ENCODE measurements at regions not wholly inside any gene's neighbourhood (a gene's known extent, or its start where the extent isn't known, plus 50 kb on each side); places are given as distances from the start of the nearest gene placed in this dataset.

- no peak overlapping the region for H3K27ac Mint-ChIP-seq
- H3K36me3 Mint-ChIP-seq, result no peaks in the 10 kb centered on the region
- no peaks in the 10 kb centered on the region for H3K9me3 Mint-ChIP-seq (ENCODE audit: low read depth)
- no peak overlapping the region for H3K4me3 Mint-ChIP-seq
- peaks cover 6% of the 10 kb centered on the region for H3K27me3 Mint-ChIP-seq
- no peak for ATAC-seq
- CTCF ChIA-PET, result no interaction called here
- H3K4me1 Mint-ChIP-seq, result no peaks in the 10 kb centered on the region
- no peak for DNase-seq
These were observed 355.1 kb upstream of the DAB2 start for GRCh38 chr5:39779831-39780230.

GRCh38 chr5:39775797-39776365, 351.1 kb upstream of the DAB2 start:
- no peak overlapping the region for H3K4me3 Mint-ChIP-seq
- H3K36me3 Mint-ChIP-seq, result no peaks in the 10 kb centered on the region
- CTCF ChIA-PET, result no interaction called here
- H3K27ac Mint-ChIP-seq, result no peak overlapping the region
- no peaks in the 10 kb centered on the region for H3K9me3 Mint-ChIP-seq (ENCODE audit: low read depth)
- peaks cover 6% of the 10 kb centered on the region for H3K27me3 Mint-ChIP-seq
- DNase-seq, result no peak
- H3K4me1 Mint-ChIP-seq, result no peaks in the 10 kb centered on the region
- ATAC-seq, result no peak

- CTCF ChIA-PET, result no interaction called here
- no peak for DNase-seq
- Mint-ChIP-seq H3K9me3 (ENCODE audit: low read depth) (no peaks in the 10 kb centered on the region), H3K27ac (no peak overlapping the region), H3K27me3 (peaks cover 6% of the 10 kb centered on the region), H3K4me1 (no peaks in the 10 kb centered on the region), H3K36me3 (no peaks in the 10 kb centered on the region), H3K4me3 (no peak overlapping the region)
- no peak for ATAC-seq
These were observed 350.5 kb upstream of the DAB2 start for GRCh38 chr5:39775086-39775796.

GRCh38 chr5:39774605-39775004, 349.8 kb upstream of the DAB2 start:
- H3K4me3 Mint-ChIP-seq, result no peak overlapping the region
- peaks cover 6% of the 10 kb centered on the region for H3K27me3 Mint-ChIP-seq
- no peak overlapping the region for H3K27ac Mint-ChIP-seq
- no peak for ATAC-seq
- H3K9me3 Mint-ChIP-seq (ENCODE audit: low read depth), result no peaks in the 10 kb centered on the region
- CTCF ChIA-PET, result no interaction called here
- DNase-seq, result no peak
- no peaks in the 10 kb centered on the region for H3K36me3 Mint-ChIP-seq
- H3K4me1 Mint-ChIP-seq, result no peaks in the 10 kb centered on the region

GRCh38 chr5:39772307-39772706, 347.5 kb upstream of the DAB2 start:
- Mint-ChIP-seq H3K36me3 (no peaks in the 10 kb centered on the region), H3K9me3 (ENCODE audit: low read depth) (no peaks in the 10 kb centered on the region), H3K27me3 (no peaks in the 10 kb centered on the region), H3K4me3 (no peak overlapping the region), H3K27ac (no peak overlapping the region), H3K4me1 (no peaks in the 10 kb centered on the region)
- no peak for DNase-seq
- no peak for ATAC-seq
- CTCF ChIA-PET, result no interaction called here

- CTCF ChIA-PET, result no interaction called here
- Mint-ChIP-seq H3K27ac (no peak overlapping the region), H3K4me1 (no peaks in the 10 kb centered on the region), H3K4me3 (no peak overlapping the region), H3K36me3 (no peaks in the 10 kb centered on the region), H3K27me3 (peaks cover 3% of the 10 kb centered on the region), H3K9me3 (ENCODE audit: low read depth) (no peaks in the 10 kb centered on the region)
- ATAC-seq, result no peak
- DNase-seq, result no peak
These were observed 343.1 kb upstream of the DAB2 start for GRCh38 chr5:39767916-39768315.

GRCh38 chr5:39765366-39765765, 340.6 kb upstream of the DAB2 start:
- Mint-ChIP-seq H3K4me3 (no peak overlapping the region), H3K27ac (no peak overlapping the region), H3K9me3 (ENCODE audit: low read depth) (no peaks in the 10 kb centered on the region), H3K27me3 (peaks cover 3% of the 10 kb centered on the region), H3K4me1 (no peaks in the 10 kb centered on the region), H3K36me3 (no peaks in the 10 kb centered on the region)
- ATAC-seq, result no peak
- no peak for DNase-seq
- CTCF ChIA-PET, result no interaction called here

GRCh38 chr5:39762761-39763160, 338.0 kb upstream of the DAB2 start:
- peaks cover 3% of the 10 kb centered on the region for H3K27me3 Mint-ChIP-seq
- H3K27ac Mint-ChIP-seq, result no peak overlapping the region
- ATAC-seq, result no peak
- no peaks in the 10 kb centered on the region for H3K9me3 Mint-ChIP-seq (ENCODE audit: low read depth)
- no peaks in the 10 kb centered on the region for H3K4me1 Mint-ChIP-seq
- H3K4me3 Mint-ChIP-seq, result no peak overlapping the region
- no peak for DNase-seq
- H3K36me3 Mint-ChIP-seq, result no peaks in the 10 kb centered on the region
- CTCF ChIA-PET, result interaction anchor here (0.6 kb wide), 1 partner anchor 121 kb away, joined by 3 read pairs; no protein-coding TSS in a partner anchor

- Mint-ChIP-seq H3K4me1 (no peaks in the 10 kb centered on the region), H3K4me3 (no peak overlapping the region), H3K9me3 (ENCODE audit: low read depth) (no peaks in the 10 kb centered on the region), H3K27ac (no peak overlapping the region), H3K27me3 (no peaks in the 10 kb centered on the region), H3K36me3 (no peaks in the 10 kb centered on the region)
- no peak for DNase-seq
- CTCF ChIA-PET, result no interaction called here
- no peak for ATAC-seq
These were observed 336.6 kb upstream of the DAB2 start for GRCh38 chr5:39761199-39761950.

- DNase-seq, result no peak
- H3K36me3 Mint-ChIP-seq, result no peaks in the 10 kb centered on the region
- no peaks in the 10 kb centered on the region for H3K9me3 Mint-ChIP-seq (ENCODE audit: low read depth)
- CTCF ChIA-PET, result no interaction called here
- no peaks in the 10 kb centered on the region for H3K27me3 Mint-ChIP-seq
- no peak for ATAC-seq
- H3K27ac Mint-ChIP-seq, result no peak overlapping the region
- H3K4me1 Mint-ChIP-seq, result no peaks in the 10 kb centered on the region
- no peak overlapping the region for H3K4me3 Mint-ChIP-seq
These were observed 335.8 kb upstream of the DAB2 start for GRCh38 chr5:39760385-39761198.

- CTCF ChIA-PET, result no interaction called here
- H3K27ac Mint-ChIP-seq, result no peak overlapping the region
- no peaks in the 10 kb centered on the region for H3K9me3 Mint-ChIP-seq (ENCODE audit: low read depth)
- H3K27me3 Mint-ChIP-seq, result no peaks in the 10 kb centered on the region
- no peaks in the 10 kb centered on the region for H3K4me1 Mint-ChIP-seq
- no peaks in the 10 kb centered on the region for H3K36me3 Mint-ChIP-seq
- H3K4me3 Mint-ChIP-seq, result no peak overlapping the region
- no peak for ATAC-seq
- no peak for DNase-seq
These were observed 334.9 kb upstream of the DAB2 start for GRCh38 chr5:39759701-39760100.

GRCh38 chr5:39758426-39758825, 333.6 kb upstream of the DAB2 start:
- Mint-ChIP-seq H3K27ac (no peak overlapping the region), H3K27me3 (no peaks in the 10 kb centered on the region), H3K36me3 (no peaks in the 10 kb centered on the region), H3K4me1 (no peaks in the 10 kb centered on the region), H3K9me3 (ENCODE audit: low read depth) (peaks cover 3% of the 10 kb centered on the region), H3K4me3 (no peak overlapping the region)
- DNase-seq (no peak), ATAC-seq (no peak)
- CTCF ChIA-PET, result no interaction called here

GRCh38 chr5:39757131-39757530, 332.4 kb upstream of the DAB2 start:
- no peak for DNase-seq
- peaks cover 5% of the 10 kb centered on the region for H3K9me3 Mint-ChIP-seq (ENCODE audit: low read depth)
- ATAC-seq, result no peak
- H3K27me3 Mint-ChIP-seq, result no peaks in the 10 kb centered on the region
- no peaks in the 10 kb centered on the region for H3K4me1 Mint-ChIP-seq
- no peaks in the 10 kb centered on the region for H3K36me3 Mint-ChIP-seq
- H3K27ac Mint-ChIP-seq, result no peak overlapping the region
- CTCF ChIA-PET, result no interaction called here
- H3K4me3 Mint-ChIP-seq, result no peak overlapping the region

Measured in activated CD8-positive, alpha-beta memory T cell treated with anti-CD3 and anti-CD28 coated beads, Interleukin-2, amount 10 ng/mL, durations not matched to agents 7 days and 5 days (primary cell).